Activated naive CD8-positive, alpha-beta T cell treated with anti-CD3 and anti-CD28 coated beads, Interleukin-2, amount 10 ng/mL, durations not matched to agents 7 days and 5 days (primary cell): ENCODE measurements at regions not wholly inside any gene's neighbourhood (a gene's known extent, or its start where the extent isn't known, plus 50 kb on each side); places are given as distances from the start of the nearest gene placed in this dataset.
A peak's percentile ranks its signal among the peaks of the same experiment; 100 is the strongest.

Experiments used
- ATAC-seq: fragments of 150-1000 bp; cut with Tn5 transposase; one replicate; pipeline ENCODE4 v1.10.0; 2021; ENCODE audit warnings: low read depth, moderate library complexity
- POLR2A ChIA-PET: fragments of 350-600 bp; sonication (Branson Sonifier 250); formaldehyde crosslinking; loops from one replicate; lab custom pipeline; 2021; ENCODE audit warnings: antibody characterized with exemption; lab: Charles Lee
- DNase-seq: peaks from one replicate; pipeline ENCODE4 v3.0.0; 2021
- H3K27ac Mint-ChIP-seq: one replicate; pipeline ENCODE4 v1.8.0; 2022; ENCODE audit warnings: mild to moderate bottlenecking, mixed read lengths
- H3K27me3 Mint-ChIP-seq: one replicate; pipeline ENCODE4 v1.8.0; 2022; ENCODE audit warnings: mild to moderate bottlenecking, moderate library complexity, mixed read lengths
- H3K36me3 Mint-ChIP-seq: one replicate; pipeline ENCODE4 v1.8.0; 2021; ENCODE audit warnings: mild to moderate bottlenecking, mixed read lengths
- H3K4me1 Mint-ChIP-seq: one replicate; pipeline ENCODE4 v1.8.0; 2021; ENCODE audit warnings: mixed read lengths
- H3K4me3 Mint-ChIP-seq: one replicate; pipeline ENCODE4 v1.8.0; 2022; ENCODE audit warnings: mild to moderate bottlenecking, moderate library complexity, mixed read lengths
- H3K9me3 Mint-ChIP-seq: one replicate; pipeline ENCODE4 v1.8.0; 2021; ENCODE audit warnings: mixed read lengths

DNA sequence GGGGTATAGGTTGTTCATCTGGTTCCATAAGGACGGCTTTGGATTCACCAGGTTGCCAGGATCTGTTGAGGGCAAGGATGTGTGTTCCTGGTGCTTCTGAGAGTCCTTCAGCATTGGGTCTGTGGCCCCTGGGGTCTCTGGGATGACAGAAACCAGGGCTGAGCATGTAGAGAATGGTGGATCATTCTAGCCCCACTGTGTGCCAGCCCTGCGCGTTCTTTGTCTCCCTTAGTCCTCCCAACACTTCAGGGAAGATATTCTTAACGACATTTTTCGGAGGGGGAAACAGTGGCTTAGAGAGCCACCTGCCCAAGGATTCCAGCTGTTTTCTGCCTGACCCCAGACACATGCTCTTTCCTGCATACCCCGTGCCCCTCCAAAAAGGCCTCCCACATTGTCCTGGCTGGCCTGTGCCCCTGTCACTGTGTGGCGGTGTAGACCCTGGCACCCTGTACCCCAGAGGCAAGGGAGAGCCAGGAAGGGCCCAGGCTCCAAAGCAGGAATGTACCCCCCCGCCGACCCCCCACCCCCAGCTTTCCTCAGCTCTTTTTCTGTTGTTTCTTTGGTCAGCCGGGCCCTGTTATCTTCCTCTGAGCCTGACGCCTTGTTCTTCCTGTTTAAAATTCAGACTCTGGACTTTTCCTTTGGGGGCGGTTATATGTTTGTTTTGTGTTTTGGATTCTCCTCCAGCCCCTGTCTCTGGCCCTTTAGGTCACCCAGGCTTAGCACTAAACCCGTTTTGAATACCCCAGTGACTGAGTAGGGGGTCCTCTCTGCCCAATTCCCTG is 57.8 kb upstream of the SMAD6 start:
- Mint-ChIP-seq H3K27me3 (no peaks in the 10 kb centered on the region), H3K4me1 (no peaks in the 10 kb centered on the region), H3K27ac (no peak overlapping the region), H3K9me3 (no peaks in the 10 kb centered on the region), H3K4me3 (no peak overlapping the region), H3K36me3 (no peaks in the 10 kb centered on the region)
- POLR2A ChIA-PET, result no interaction called here
- ATAC-seq (no peak), DNase-seq (no peak)

GRCh38 chr15:66644869-66645268 is 57.2 kb upstream of the SMAD6 start:
- Mint-ChIP-seq H3K27me3 (no peaks in the 10 kb centered on the region), H3K4me1 (no peaks in the 10 kb centered on the region), H3K27ac (no peak overlapping the region), H3K4me3 (no peak overlapping the region), H3K9me3 (no peaks in the 10 kb centered on the region), H3K36me3 (no peaks in the 10 kb centered on the region)
- POLR2A ChIA-PET, result no interaction called here
- DNase-seq (no peak), ATAC-seq (no peak)

DNA sequence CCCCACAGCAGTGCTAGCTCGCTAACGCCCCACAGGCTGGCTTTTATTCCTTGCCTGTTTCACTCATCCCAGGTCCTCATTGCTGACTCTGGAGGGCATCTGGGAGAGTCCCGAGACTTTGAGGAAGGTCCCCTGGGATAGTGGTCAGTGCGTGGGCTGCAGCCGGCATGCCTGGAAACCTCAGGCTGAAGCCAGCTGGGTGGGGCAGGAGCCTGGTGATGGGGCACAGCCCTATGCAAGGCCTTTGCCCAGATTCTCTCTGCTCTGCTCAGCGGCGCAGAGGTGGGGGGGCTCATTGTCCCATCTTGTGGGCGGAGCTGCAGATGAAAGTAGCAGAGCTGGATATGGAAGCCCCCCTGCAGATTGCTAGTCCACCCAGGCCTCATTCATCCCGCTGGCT is 55.7 kb upstream of the SMAD6 start:
- no peak for ATAC-seq
- Mint-ChIP-seq H3K36me3 (no peaks in the 10 kb centered on the region), H3K27ac (no peak overlapping the region), H3K9me3 (no peaks in the 10 kb centered on the region), H3K4me3 (no peak overlapping the region), H3K4me1 (no peaks in the 10 kb centered on the region), H3K27me3 (no peaks in the 10 kb centered on the region)
- POLR2A ChIA-PET, result no interaction called here
- no peak for DNase-seq

- Mint-ChIP-seq H3K27me3 (no peaks in the 10 kb centered on the region), H3K4me3 (no peak overlapping the region), H3K4me1 (no peaks in the 10 kb centered on the region), H3K36me3 (no peaks in the 10 kb centered on the region), H3K9me3 (no peaks in the 10 kb centered on the region), H3K27ac (no peak overlapping the region)
- POLR2A ChIA-PET, result interaction anchor here (0.6 kb wide), 1 partner anchor 9 kb away, joined by 11 read pairs; no protein-coding TSS in a partner anchor
- no peak for DNase-seq
- no peak for ATAC-seq
Measured at GRCh38 chr15:66646799-66647198, 55.2 kb upstream of the SMAD6 start.

DNA sequence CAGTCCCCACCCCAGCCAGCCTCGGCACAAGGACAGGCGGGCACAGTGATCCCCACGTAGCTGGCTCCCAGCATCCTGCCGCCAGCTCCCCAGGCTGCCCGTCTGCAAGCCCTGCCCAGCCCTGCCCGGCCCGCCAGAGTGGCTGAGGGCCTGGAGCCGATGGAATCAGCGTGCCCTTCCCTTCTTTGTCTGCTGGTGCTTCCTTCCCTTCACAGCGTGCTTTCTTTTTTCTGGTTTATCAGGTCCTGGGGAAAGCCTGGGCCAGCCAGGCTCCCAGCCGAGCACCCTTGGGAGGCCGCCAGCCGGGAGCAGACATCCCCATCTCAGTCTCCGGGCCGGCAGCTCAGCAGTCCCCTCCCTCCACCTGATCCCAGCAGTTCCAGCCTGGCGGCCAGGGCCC is 54.7 kb upstream of the SMAD6 start:
- POLR2A ChIA-PET, result interaction anchor here (0.5 to 0.6 kb wide), 2 partner anchors 8 to 303 kb away, joined by 3 to 11 read pairs; no protein-coding TSS in a partner anchor
- Mint-ChIP-seq H3K9me3 (no peaks in the 10 kb centered on the region), H3K27ac (no peak overlapping the region), H3K36me3 (no peaks in the 10 kb centered on the region), H3K27me3 (no peaks in the 10 kb centered on the region), H3K4me3 (no peak overlapping the region), H3K4me1 (no peaks in the 10 kb centered on the region)
- DNase-seq (no peak), ATAC-seq (no peak)

DNA sequence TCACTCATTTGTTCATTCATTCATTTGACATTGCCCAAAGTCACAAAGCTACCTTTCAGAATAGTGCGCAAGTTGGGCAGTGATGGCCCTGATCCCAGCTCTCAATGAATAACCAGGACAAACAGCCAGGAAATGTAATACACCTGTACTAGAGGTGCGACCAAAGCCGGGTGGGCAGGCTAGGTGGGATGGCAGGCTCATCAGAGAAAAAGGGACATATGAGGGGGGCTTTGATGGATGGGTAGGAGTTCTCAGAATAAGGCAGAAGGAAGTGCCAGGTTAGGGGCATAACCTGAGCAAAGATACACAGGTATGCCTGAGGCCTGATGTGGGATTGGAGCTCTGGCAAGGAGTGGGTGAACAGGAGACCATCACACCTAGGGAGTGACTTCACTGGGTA is 53.4 kb upstream of the SMAD6 start:
- ATAC-seq (no peak), DNase-seq (no peak)
- no peaks in the 10 kb centered on the region for H3K9me3 Mint-ChIP-seq
- H3K4me3 Mint-ChIP-seq, result no peak overlapping the region
- H3K27ac Mint-ChIP-seq, result no peak overlapping the region
- no peaks in the 10 kb centered on the region for H3K4me1 Mint-ChIP-seq
- no peaks in the 10 kb centered on the region for H3K27me3 Mint-ChIP-seq
- H3K36me3 Mint-ChIP-seq, result no peaks in the 10 kb centered on the region
- POLR2A ChIA-PET, result no interaction called here

- Mint-ChIP-seq H3K27ac (no peak overlapping the region), H3K4me3 (no peak overlapping the region), H3K27me3 (no peaks in the 10 kb centered on the region), H3K4me1 (no peaks in the 10 kb centered on the region), H3K9me3 (no peaks in the 10 kb centered on the region), H3K36me3 (no peaks in the 10 kb centered on the region)
- DNase-seq (no peak), ATAC-seq (no peak)
- POLR2A ChIA-PET, result no interaction called here
Measured at GRCh38 chr15:66649235-66649984, 52.6 kb upstream of the SMAD6 start.

DNA sequence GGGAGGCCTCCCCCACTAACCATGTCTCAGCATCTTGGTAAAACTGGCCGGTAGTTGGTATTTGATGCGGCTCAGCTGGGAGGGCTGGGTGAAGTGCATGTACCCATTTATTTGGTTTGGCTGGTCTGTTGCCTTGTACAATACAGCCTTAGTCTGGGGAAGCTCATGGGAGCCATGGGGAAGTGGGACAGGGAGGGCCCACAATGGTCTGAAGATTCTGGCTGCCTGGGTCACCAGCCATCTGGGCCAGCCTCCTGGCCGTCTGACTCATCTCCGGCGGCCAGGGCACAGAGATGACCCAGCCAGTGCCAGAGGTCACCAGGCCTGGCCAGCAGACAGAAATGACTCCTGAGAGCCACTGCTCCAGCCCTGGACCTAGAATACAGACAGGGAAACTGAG is 51.6 kb upstream of the SMAD6 start:
- H3K4me1 Mint-ChIP-seq, result peaks cover 2% of the 10 kb centered on the region
- DNase-seq (no peak), ATAC-seq (no peak)
- H3K27me3 Mint-ChIP-seq, result no peaks in the 10 kb centered on the region
- H3K4me3 Mint-ChIP-seq, result no peak overlapping the region
- no peaks in the 10 kb centered on the region for H3K9me3 Mint-ChIP-seq
- POLR2A ChIA-PET, result no interaction called here
- no peak overlapping the region for H3K27ac Mint-ChIP-seq
- no peaks in the 10 kb centered on the region for H3K36me3 Mint-ChIP-seq

DNA sequence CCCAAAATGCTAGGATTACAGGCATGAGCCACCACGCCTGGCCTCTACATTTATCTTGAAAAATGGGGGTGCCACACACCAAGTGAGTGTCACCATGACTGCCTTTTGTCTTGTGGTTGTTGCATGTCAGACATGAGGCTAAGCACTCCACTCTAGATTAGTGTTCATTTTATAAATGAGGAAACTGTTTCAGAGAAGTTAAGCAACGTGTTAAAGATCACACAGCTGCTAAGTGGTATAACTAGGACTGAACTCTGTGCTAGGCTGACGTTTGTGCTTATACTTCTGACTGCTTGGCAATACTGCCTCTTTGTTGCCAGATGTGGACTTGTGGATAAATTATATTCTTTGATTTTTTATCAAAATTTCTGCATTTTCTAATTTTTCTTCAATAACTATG is 50.8 kb upstream of the SMAD6 start:
- Mint-ChIP-seq H3K36me3 (no peaks in the 10 kb centered on the region), H3K9me3 (no peaks in the 10 kb centered on the region), H3K27me3 (no peaks in the 10 kb centered on the region), H3K4me1 (peaks cover 5% of the 10 kb centered on the region), H3K4me3 (no peak overlapping the region), H3K27ac (no peak overlapping the region)
- ATAC-seq, result no peak
- POLR2A ChIA-PET, result interaction anchor here (0.6 kb wide), 1 partner anchor 13 kb away, joined by 4 read pairs; no protein-coding TSS in a partner anchor
- no peak for DNase-seq

GRCh38 chr15:66651913-66652642 is 50.0 kb upstream of the SMAD6 start:
- Mint-ChIP-seq H3K27me3 (no peaks in the 10 kb centered on the region), H3K36me3 (no peaks in the 10 kb centered on the region), H3K4me1 (peaks cover 7% of the 10 kb centered on the region), H3K4me3 (no peak overlapping the region), H3K9me3 (no peaks in the 10 kb centered on the region), H3K27ac (peak overlapping the region; percentile 50)
- POLR2A ChIA-PET, result no interaction called here
- DNase-seq (no peak), ATAC-seq (no peak)
